ENCODE measurements at regions not wholly inside any gene's neighbourhood (a gene's known extent, or its start where the extent isn't known, plus 50 kb on each side); places are given as distances from the start of the nearest gene placed in this dataset.

DNA sequence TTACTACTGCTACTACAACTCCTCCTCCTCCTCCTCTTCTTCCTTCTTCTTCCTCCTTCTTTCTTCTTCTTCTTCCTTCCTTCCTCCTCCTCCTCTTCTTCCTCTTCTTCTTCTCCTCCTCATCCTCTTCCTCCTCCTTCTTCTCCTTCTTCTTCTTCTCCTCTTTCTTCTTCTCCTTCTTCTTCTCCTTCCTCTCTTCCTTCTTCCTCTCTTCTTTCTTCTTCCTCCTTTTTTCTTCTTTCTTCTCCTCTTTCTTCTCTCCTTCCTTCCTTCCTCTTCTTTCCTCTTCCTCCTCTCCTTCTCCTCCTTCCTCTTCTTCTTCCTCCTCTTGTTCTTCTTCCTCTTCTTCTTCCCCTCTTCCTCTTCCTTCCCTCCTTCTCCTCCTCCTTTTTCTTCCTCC lies 94.7 kb upstream of the MYO16 start:
- Mint-ChIP-seq H3K27ac (no peak overlapping the region), H3K4me3 (no peak overlapping the region), H3K36me3 (ENCODE audit: low read depth) (no peaks in the 10 kb centered on the region), H3K9me3 (ENCODE audit: low read depth) (no peaks in the 10 kb centered on the region), H3K4me1 (no peaks in the 10 kb centered on the region), H3K27me3 (peaks cover 24% of the 10 kb centered on the region)
- ATAC-seq, result no peak
- intact Hi-C loops (cut with DNase I, micrococcal nuclease), result no loop called here
- POLR2A ChIA-PET, result no interaction called here
- no peak for DNase-seq
- CTCF ChIA-PET, result no interaction called here

DNA sequence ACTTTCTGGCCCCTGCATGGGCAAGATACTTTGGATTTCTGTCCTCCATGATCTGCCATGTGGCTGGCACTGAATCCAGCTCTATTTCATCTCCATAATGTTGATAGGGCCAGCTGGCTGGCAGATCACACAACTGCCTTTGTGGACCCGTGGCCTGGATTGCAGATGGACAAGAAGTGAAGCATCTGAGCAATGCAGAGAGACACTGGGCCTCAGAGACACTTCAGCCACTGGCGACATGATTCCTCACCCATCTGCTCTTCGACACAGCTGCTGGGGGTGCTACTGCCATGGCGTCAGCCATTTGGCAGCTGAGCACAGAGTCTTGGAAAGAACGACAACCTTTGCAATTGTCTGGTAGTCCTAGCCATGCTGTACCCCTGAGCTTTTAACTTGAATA lies 79.5 kb upstream of the MYO16 start:
- intact Hi-C loops (cut with DNase I, micrococcal nuclease), result no loop called here
- peaks cover 8% of the 10 kb centered on the region for H3K9me3 Mint-ChIP-seq (ENCODE audit: low read depth)
- no peak overlapping the region for H3K4me3 Mint-ChIP-seq
- no peak overlapping the region for H3K27ac Mint-ChIP-seq
- DNase-seq (no peak), ATAC-seq (no peak)
- H3K27me3 Mint-ChIP-seq, result peaks cover 4% of the 10 kb centered on the region
- no peaks in the 10 kb centered on the region for H3K36me3 Mint-ChIP-seq (ENCODE audit: low read depth)
- H3K4me1 Mint-ChIP-seq, result no peaks in the 10 kb centered on the region
- ChIA-PET POLR2A (no interaction called here), CTCF (interaction anchor here (1.4 kb wide), 1 partner anchor 58 kb away, joined by 5 read pairs; no protein-coding TSS in a partner anchor)

DNA sequence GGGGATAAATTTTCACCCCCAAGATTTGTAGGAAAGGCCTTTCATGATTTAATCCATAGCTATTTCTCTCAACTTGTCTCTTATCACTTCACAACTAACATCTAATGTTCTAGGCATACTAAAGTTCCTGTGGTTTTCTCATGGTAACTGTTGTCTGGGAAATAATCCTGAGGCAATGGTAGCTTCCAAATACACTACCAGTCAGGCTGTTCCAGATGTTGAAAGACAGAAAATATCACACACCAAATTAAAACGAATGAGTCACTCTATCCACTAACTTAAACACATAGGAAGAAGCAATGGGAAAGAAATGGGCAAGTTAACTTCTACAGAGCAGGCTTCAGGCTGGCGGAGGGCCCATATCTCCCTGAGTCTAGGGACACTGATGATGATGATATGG lies 77.7 kb upstream of the MYO16 start:
- H3K27me3 Mint-ChIP-seq, result peaks cover 4% of the 10 kb centered on the region
- ChIA-PET CTCF (no interaction called here), POLR2A (no interaction called here)
- H3K27ac Mint-ChIP-seq, result no peak overlapping the region
- no peaks in the 10 kb centered on the region for H3K4me1 Mint-ChIP-seq
- H3K4me3 Mint-ChIP-seq, result no peak overlapping the region
- DNase-seq, result no peak
- intact Hi-C loops (cut with DNase I, micrococcal nuclease), result no loop called here
- H3K9me3 Mint-ChIP-seq (ENCODE audit: low read depth), result peaks cover under 1% of the 10 kb centered on the region
- no peaks in the 10 kb centered on the region for H3K36me3 Mint-ChIP-seq (ENCODE audit: low read depth)
- ATAC-seq, result no peak

DNA sequence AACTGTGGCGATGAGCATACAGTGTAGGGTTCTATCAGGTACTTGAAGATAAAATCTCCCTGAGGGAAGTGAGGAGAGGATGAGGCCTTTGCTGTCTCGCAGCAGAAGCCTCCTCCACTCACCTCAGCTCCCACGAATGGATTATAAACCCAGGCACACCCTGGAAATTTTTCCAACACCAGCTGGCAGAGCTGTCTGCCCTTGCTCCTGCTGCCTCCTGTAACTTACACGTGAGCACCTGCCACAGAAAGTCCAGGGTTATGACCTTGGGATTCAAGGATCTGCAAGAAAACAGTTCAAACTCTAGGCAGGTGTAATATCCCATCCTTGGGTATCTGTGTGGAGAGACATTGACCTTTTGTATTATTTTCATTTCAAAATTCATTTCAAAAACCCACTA lies 70.9 kb upstream of the MYO16 start:
- Mint-ChIP-seq H3K36me3 (ENCODE audit: low read depth) (no peaks in the 10 kb centered on the region), H3K4me3 (no peak overlapping the region), H3K9me3 (ENCODE audit: low read depth) (no peaks in the 10 kb centered on the region), H3K4me1 (no peaks in the 10 kb centered on the region), H3K27me3 (peaks cover 3% of the 10 kb centered on the region), H3K27ac (no peak overlapping the region)
- ChIA-PET CTCF (no interaction called here), POLR2A (no interaction called here)
- no peak for ATAC-seq
- intact Hi-C loops (cut with DNase I, micrococcal nuclease), result no loop called here
- DNase-seq, result no peak

DNA sequence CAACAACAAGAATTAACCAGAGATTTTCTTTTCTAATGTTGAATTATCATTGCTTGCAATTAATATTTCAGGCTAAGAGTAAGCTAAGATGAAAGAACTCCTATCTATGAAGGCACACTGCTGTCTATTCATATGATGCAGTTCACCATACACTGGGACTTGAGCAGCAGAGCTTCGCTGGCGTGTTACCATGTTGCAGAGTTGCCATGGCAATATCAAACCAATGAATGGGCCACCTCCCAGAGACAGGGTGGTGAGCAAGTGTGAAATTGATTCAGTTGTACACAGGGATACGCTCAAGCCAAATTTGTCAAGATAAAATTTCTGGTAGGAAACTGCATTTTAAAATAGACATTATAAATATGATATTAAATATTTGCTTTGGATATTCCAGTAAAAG lies 69.3 kb upstream of the MYO16 start:
- ChIA-PET POLR2A (no interaction called here), CTCF (interaction anchor here (0.6 kb wide), 1 partner anchor 164 kb away, joined by 3 read pairs; no protein-coding TSS in a partner anchor)
- H3K27me3 Mint-ChIP-seq, result peaks cover 8% of the 10 kb centered on the region
- no peaks in the 10 kb centered on the region for H3K36me3 Mint-ChIP-seq (ENCODE audit: low read depth)
- H3K4me1 Mint-ChIP-seq, result no peaks in the 10 kb centered on the region
- intact Hi-C loops (cut with DNase I, micrococcal nuclease), result no loop called here
- H3K27ac Mint-ChIP-seq, result no peak overlapping the region
- H3K4me3 Mint-ChIP-seq, result no peak overlapping the region
- DNase-seq (no peak), ATAC-seq (no peak)
- H3K9me3 Mint-ChIP-seq (ENCODE audit: low read depth), result no peaks in the 10 kb centered on the region

DNA sequence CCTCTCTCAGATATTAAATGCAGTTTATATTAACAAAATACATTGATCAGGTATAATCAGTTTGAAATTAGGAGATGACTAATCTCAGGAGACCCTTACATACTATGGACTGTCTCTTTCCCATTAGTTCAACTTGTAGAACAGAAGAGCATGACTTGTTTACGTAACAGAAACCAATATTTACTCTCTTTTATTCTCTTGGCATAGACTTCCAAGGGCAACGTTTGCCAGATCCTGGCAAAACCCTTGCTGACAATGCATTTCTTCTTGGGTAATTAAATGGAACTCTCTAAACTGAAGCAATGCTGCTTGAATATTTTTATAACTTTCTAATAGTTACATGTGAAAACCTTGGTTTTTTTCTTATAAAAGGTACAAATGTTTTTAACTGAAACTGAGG lies 68.3 kb upstream of the MYO16 start:
- no peaks in the 10 kb centered on the region for H3K4me1 Mint-ChIP-seq
- H3K27ac Mint-ChIP-seq, result no peak overlapping the region
- DNase-seq (no peak), ATAC-seq (no peak)
- POLR2A ChIA-PET, result no interaction called here
- peaks cover 8% of the 10 kb centered on the region for H3K27me3 Mint-ChIP-seq
- H3K4me3 Mint-ChIP-seq, result no peak overlapping the region
- H3K36me3 Mint-ChIP-seq (ENCODE audit: low read depth), result no peaks in the 10 kb centered on the region
- CTCF ChIA-PET, result no interaction called here
- intact Hi-C loops (cut with DNase I, micrococcal nuclease), result no loop called here
- H3K9me3 Mint-ChIP-seq (ENCODE audit: low read depth), result no peaks in the 10 kb centered on the region

DNA sequence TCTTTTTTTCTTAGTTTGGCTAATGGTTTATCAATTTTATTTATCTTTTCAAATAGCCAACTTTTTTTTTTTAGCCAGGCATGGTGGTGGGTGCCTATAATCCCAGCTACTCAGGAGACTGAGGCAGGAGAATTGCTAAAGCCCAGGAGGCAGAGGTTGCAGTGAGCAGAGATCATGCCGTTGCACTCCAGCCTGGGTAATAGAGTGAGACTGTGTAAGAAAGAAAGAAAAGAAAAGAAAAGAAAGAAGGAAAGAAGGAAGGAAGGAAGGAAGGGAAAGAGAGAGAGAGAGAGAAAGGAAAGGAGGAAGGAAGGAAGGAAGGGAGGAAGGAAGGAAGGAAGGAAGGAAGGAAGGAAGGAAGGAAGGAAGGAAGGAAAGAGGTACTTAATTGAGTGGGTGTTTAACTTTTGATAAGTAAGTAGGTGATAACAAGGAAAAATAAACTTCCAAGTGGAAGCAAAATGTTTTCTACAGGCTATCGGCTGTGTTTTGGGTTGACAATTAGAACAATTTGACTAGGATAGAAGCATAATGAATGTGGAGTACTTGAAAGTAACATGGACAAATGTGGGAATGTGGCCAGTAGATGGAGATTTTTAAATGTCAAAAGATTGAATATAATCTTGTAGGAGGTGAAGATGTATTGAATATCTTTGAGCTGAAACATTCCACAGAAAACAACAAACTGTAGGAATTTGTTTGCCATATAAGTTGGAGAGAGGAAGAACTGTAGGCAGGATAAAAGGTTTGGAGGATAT lies 62.8 kb upstream of the MYO16 start:
- ATAC-seq, result no peak
- Mint-ChIP-seq H3K27me3 (peaks cover 8% of the 10 kb centered on the region), H3K4me1 (no peaks in the 10 kb centered on the region), H3K4me3 (no peak overlapping the region), H3K36me3 (ENCODE audit: low read depth) (no peaks in the 10 kb centered on the region), H3K9me3 (ENCODE audit: low read depth) (no peaks in the 10 kb centered on the region), H3K27ac (no peak overlapping the region)
- CTCF ChIA-PET, result no interaction called here
- intact Hi-C loops (cut with DNase I, micrococcal nuclease), result no loop called here
- DNase-seq, result no peak
- POLR2A ChIA-PET, result no interaction called here

DNA sequence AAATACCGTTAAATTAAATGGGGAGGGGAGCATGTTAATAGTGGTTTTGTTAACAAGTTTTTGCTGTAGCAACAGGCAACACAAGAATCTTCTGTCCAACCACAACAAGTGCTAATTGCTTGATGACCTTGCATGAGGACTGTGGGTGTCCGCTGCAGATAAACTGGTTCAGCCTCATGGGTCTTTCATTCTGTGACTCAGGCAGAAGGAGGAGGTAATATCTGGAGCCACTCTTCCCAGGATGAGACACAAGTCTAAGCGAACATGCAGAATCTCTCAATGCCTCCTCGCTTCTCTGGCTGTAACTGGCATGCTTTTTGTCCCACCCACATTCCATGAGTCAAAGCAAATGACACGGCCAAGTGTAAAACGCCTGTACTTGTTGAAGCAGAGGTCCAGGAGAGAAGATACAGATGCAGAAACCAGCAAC lies 56.6 kb upstream of the MYO16 start:
- Mint-ChIP-seq H3K36me3 (ENCODE audit: low read depth) (no peaks in the 10 kb centered on the region), H3K27me3 (no peaks in the 10 kb centered on the region), H3K4me3 (no peak overlapping the region), H3K9me3 (ENCODE audit: low read depth) (no peaks in the 10 kb centered on the region), H3K4me1 (no peaks in the 10 kb centered on the region), H3K27ac (no peak overlapping the region)
- ChIA-PET CTCF (no interaction called here), POLR2A (no interaction called here)
- ATAC-seq, result no peak
- intact Hi-C loops (cut with DNase I, micrococcal nuclease), result no loop called here
- DNase-seq, result no peak

DNA sequence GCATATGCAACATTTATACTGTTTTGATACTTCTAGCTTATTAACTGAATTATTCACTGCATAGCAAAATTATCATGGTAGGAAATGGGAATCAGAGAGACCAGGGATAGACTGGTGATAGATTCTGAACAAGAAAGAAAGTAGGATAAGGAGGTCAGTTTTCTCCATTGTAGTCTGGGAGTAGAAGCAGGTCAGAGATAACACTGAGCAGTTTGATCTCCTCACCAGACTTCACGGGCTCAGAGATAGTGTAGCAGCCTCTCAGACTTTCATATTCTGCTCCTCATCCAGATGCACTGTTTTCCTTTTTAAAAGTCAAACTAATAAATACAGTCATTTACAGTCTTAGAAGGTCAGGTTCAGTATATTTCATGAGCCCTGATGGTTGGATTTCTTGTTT lies 56.0 kb upstream of the MYO16 start:
- H3K4me1 Mint-ChIP-seq, result no peaks in the 10 kb centered on the region

DNA sequence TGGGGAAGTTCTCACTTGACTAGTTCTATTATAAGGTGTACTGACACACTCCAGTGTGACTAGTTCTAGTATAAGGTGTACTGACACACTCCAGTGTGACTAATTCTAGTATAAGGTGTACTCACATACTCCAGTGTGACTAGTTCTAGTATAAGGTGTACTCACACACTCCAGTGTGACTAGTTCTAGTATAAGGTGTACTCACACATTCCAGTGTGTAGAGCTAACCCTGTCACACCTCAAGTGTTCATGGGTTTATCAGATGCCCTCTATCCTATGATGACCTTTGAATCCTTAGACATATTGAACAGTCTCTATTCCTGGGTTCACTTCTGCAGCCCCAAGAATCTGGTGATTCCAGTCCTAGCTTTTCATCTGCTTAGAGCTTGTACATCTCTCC lies 54.6 kb upstream of the MYO16 start:
- ChIA-PET CTCF (no interaction called here), POLR2A (no interaction called here)
- Mint-ChIP-seq H3K27ac (no peak overlapping the region), H3K36me3 (ENCODE audit: low read depth) (no peaks in the 10 kb centered on the region), H3K4me1 (no peaks in the 10 kb centered on the region), H3K4me3 (no peak overlapping the region), H3K9me3 (ENCODE audit: low read depth) (no peaks in the 10 kb centered on the region), H3K27me3 (peaks cover 2% of the 10 kb centered on the region)
- no peak for DNase-seq
- intact Hi-C loops (cut with DNase I, micrococcal nuclease), result no loop called here
- ATAC-seq, result peak; percentile 51

More for the DNA sequence above, 56.0 kb upstream of the MYO16 start:
- Mint-ChIP-seq H3K4me3 (no peak overlapping the region), H3K9me3 (ENCODE audit: low read depth) (no peaks in the 10 kb centered on the region), H3K27ac (no peak overlapping the region), H3K36me3 (ENCODE audit: low read depth) (no peaks in the 10 kb centered on the region), H3K27me3 (peaks cover under 1% of the 10 kb centered on the region)
- intact Hi-C loops (cut with DNase I, micrococcal nuclease), result no loop called here
- ChIA-PET POLR2A (no interaction called here), CTCF (no interaction called here)
- ATAC-seq (no peak), DNase-seq (no peak)

DNA sequence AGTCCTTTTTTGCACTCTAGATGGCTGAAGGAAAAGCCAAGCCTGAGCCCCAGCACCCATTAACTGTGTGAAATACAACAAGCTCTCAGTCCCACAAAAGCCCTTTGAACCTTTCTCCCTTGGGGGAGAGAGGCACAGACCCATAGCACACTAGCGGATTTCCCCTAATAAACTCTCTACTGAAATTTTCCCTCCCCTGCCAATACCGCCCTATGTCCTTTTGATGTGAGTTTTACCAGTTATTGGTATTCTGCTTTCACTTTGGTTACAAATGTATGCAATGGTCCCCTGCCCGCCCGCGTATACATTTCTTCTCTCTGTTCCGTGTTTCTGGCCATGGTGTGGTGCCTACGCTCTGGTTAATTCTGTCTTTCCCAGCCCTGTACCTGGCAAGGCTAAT lies 54.0 kb upstream of the MYO16 start:
- CTCF ChIA-PET, result no interaction called here
- no peak for ATAC-seq

More for the DNA sequence above, 54.0 kb upstream of the MYO16 start:
- H3K4me1 Mint-ChIP-seq, result no peaks in the 10 kb centered on the region
- peaks cover 2% of the 10 kb centered on the region for H3K27me3 Mint-ChIP-seq
- no peak for DNase-seq
- no peaks in the 10 kb centered on the region for H3K36me3 Mint-ChIP-seq (ENCODE audit: low read depth)
- H3K27ac Mint-ChIP-seq, result no peak overlapping the region
- POLR2A ChIA-PET, result no interaction called here
- no peak overlapping the region for H3K4me3 Mint-ChIP-seq
- H3K9me3 Mint-ChIP-seq (ENCODE audit: low read depth), result no peaks in the 10 kb centered on the region
- intact Hi-C loops (cut with DNase I, micrococcal nuclease), result no loop called here
